T-helper 17 cell (primary cell): ENCODE measurements at regions not wholly inside any gene's neighbourhood (a gene's known extent, or its start where the extent isn't known, plus 50 kb on each side); places are given as distances from the start of the nearest gene placed in this dataset.

ENCODE experiments used
- ATAC-seq: fragments of 150-1000 bp; cut with Tn5 transposase; 2 replicates; pipeline ENCODE4 v1.10.0; 2021; ENCODE audit warnings: mild to moderate bottlenecking, moderate library complexity
- DNase-seq, 3 donors: peaks; one replicate each; pipeline versions ENCODE4 v3.0.0 to v3.0.0-alpha.2; 2020 to 2021
- H3K9me3 ChIP-seq: one replicate; pipeline ENCODE4 v1.7.0; 2013; ENCODE audit warnings: low read length, mild to moderate bottlenecking; ENCODE audit not compliant: control insufficient read depth, poor library complexity, severe bottlenecking
- H3K27ac Mint-ChIP-seq: one replicate; pipeline ENCODE4 v1.8.0; 2022; ENCODE audit warnings: mild to moderate bottlenecking, moderate library complexity, mixed read lengths
- H3K27me3 Mint-ChIP-seq: one replicate; pipeline ENCODE4 v1.8.0; 2022; ENCODE audit warnings: mixed read lengths
- H3K36me3 Mint-ChIP-seq: one replicate; pipeline ENCODE4 v1.8.0; 2022; ENCODE audit warnings: low read depth, mixed read lengths
- H3K4me1 Mint-ChIP-seq: one replicate; pipeline ENCODE4 v1.8.0; 2022; ENCODE audit warnings: mild to moderate bottlenecking, mixed read lengths
- H3K4me3 Mint-ChIP-seq: one replicate; pipeline ENCODE4 v1.8.0; 2022; ENCODE audit warnings: mild to moderate bottlenecking, moderate library complexity, mixed read lengths

GRCh38 chr7:96638669-96639068, 71.0 kb downstream of the SEM1 start:
- H3K4me3 Mint-ChIP-seq = no peak overlapping the region
- no peak for ATAC-seq
- H3K9me3 ChIP-seq = no peaks in the 10 kb centered on the region

GRCh38 chr7:96637522-96637921, 72.1 kb downstream of the SEM1 start:
- H3K9me3 ChIP-seq = no peaks in the 10 kb centered on the region
- DNase-seq = no peak
- Mint-ChIP-seq H3K4me1 (no peaks in the 10 kb centered on the region), H3K27ac (no peak overlapping the region), H3K4me3 (no peak overlapping the region), H3K36me3 (peaks cover 3% of the 10 kb centered on the region), H3K27me3 (no peaks in the 10 kb centered on the region)
- ATAC-seq = no peak

More at GRCh38 chr7:96638669-96639068, 71.0 kb downstream of the SEM1 start:
- no peak for DNase-seq
- Mint-ChIP-seq H3K4me1 (no peaks in the 10 kb centered on the region), H3K36me3 (peaks cover 3% of the 10 kb centered on the region), H3K27me3 (no peaks in the 10 kb centered on the region), H3K27ac (no peak overlapping the region)

- peaks cover 3% of the 10 kb centered on the region for H3K36me3 Mint-ChIP-seq
- no peaks in the 10 kb centered on the region for H3K9me3 ChIP-seq
- H3K27me3 Mint-ChIP-seq = no peaks in the 10 kb centered on the region
- DNase-seq (no peak), ATAC-seq (no peak)
- no peak overlapping the region for H3K27ac Mint-ChIP-seq
- H3K4me3 Mint-ChIP-seq = no peak overlapping the region
- H3K4me1 Mint-ChIP-seq = no peaks in the 10 kb centered on the region
Measured at GRCh38 chr7:96636979-96637378, 72.7 kb downstream of the SEM1 start.

GRCh38 chr7:96636342-96636860, 73.2 kb downstream of the SEM1 start:
- no peak for ATAC-seq
- Mint-ChIP-seq H3K27me3 (no peaks in the 10 kb centered on the region), H3K4me3 (no peak overlapping the region), H3K27ac (no peak overlapping the region), H3K4me1 (no peaks in the 10 kb centered on the region), H3K36me3 (peaks cover 3% of the 10 kb centered on the region)
- DNase-seq = no peak
- no peaks in the 10 kb centered on the region for H3K9me3 ChIP-seq

- H3K9me3 ChIP-seq = no peaks in the 10 kb centered on the region
- ATAC-seq (no peak), DNase-seq (no peak)
- H3K4me3 Mint-ChIP-seq = no peak overlapping the region
- no peaks in the 10 kb centered on the region for H3K27me3 Mint-ChIP-seq
- peaks cover 2% of the 10 kb centered on the region for H3K36me3 Mint-ChIP-seq
- H3K4me1 Mint-ChIP-seq = no peaks in the 10 kb centered on the region
- no peak overlapping the region for H3K27ac Mint-ChIP-seq
Measured at GRCh38 chr7:96629884-96630283, 79.8 kb downstream of the SEM1 start.

- H3K4me3 Mint-ChIP-seq = no peak overlapping the region
- DNase-seq = no peak
- no peak overlapping the region for H3K27ac Mint-ChIP-seq
- no peak for ATAC-seq
- H3K36me3 Mint-ChIP-seq = no peaks in the 10 kb centered on the region
- H3K27me3 Mint-ChIP-seq = no peaks in the 10 kb centered on the region
- H3K9me3 ChIP-seq = no peaks in the 10 kb centered on the region
- H3K4me1 Mint-ChIP-seq = no peaks in the 10 kb centered on the region
Measured at GRCh38 chr7:96624954-96625353, 84.7 kb downstream of the SEM1 start.

- no peak for DNase-seq
- Mint-ChIP-seq H3K4me3 (no peak overlapping the region), H3K36me3 (no peaks in the 10 kb centered on the region), H3K27ac (no peak overlapping the region), H3K4me1 (no peaks in the 10 kb centered on the region), H3K27me3 (no peaks in the 10 kb centered on the region)
- no peak for ATAC-seq
- no peaks in the 10 kb centered on the region for H3K9me3 ChIP-seq
Measured at GRCh38 chr7:96621932-96622331, 87.7 kb downstream of the SEM1 start.

GRCh38 chr7:96614154-96614867, 95.3 kb downstream of the SEM1 start:
- ATAC-seq = no peak
- H3K36me3 Mint-ChIP-seq = no peaks in the 10 kb centered on the region

GRCh38 chr7:96612034-96612433, 97.6 kb downstream of the SEM1 start:
- H3K4me1 Mint-ChIP-seq = no peaks in the 10 kb centered on the region
- no peaks in the 10 kb centered on the region for H3K36me3 Mint-ChIP-seq

More at GRCh38 chr7:96614154-96614867, 95.3 kb downstream of the SEM1 start:
- no peaks in the 10 kb centered on the region for H3K27me3 Mint-ChIP-seq
- no peak overlapping the region for H3K4me3 Mint-ChIP-seq
- H3K9me3 ChIP-seq = no peaks in the 10 kb centered on the region
- no peaks in the 10 kb centered on the region for H3K4me1 Mint-ChIP-seq
- no peak for DNase-seq
- H3K27ac Mint-ChIP-seq = no peak overlapping the region

GRCh38 chr7:96605045-96605716, 104.5 kb downstream of the SEM1 start:
- Mint-ChIP-seq H3K27me3 (peaks cover 11% of the 10 kb centered on the region), H3K27ac (no peak overlapping the region), H3K4me3 (no peak overlapping the region), H3K4me1 (no peaks in the 10 kb centered on the region), H3K36me3 (peaks cover 3% of the 10 kb centered on the region)
- DNase-seq (no peak), ATAC-seq (no peak)
- no peaks in the 10 kb centered on the region for H3K9me3 ChIP-seq

More at GRCh38 chr7:96612034-96612433, 97.6 kb downstream of the SEM1 start:
- H3K27me3 Mint-ChIP-seq = peaks cover 4% of the 10 kb centered on the region
- H3K4me3 Mint-ChIP-seq = no peak overlapping the region
- no peak for ATAC-seq
- H3K27ac Mint-ChIP-seq = no peak overlapping the region
- H3K9me3 ChIP-seq = no peaks in the 10 kb centered on the region
- no peak for DNase-seq

- H3K36me3 Mint-ChIP-seq = peaks cover 5% of the 10 kb centered on the region
Measured at GRCh38 chr7:96599288-96599936, 110.2 kb downstream of the SEM1 start.

GRCh38 chr7:96598421-96598820, 111.2 kb downstream of the SEM1 start:
- DNase-seq (no peak), ATAC-seq (no peak)
- H3K36me3 Mint-ChIP-seq = peaks cover 5% of the 10 kb centered on the region
- peaks cover 27% of the 10 kb centered on the region for H3K27me3 Mint-ChIP-seq
- H3K4me1 Mint-ChIP-seq = no peaks in the 10 kb centered on the region
- no peak overlapping the region for H3K27ac Mint-ChIP-seq
- H3K9me3 ChIP-seq = no peaks in the 10 kb centered on the region
- no peak overlapping the region for H3K4me3 Mint-ChIP-seq

More at GRCh38 chr7:96599288-96599936, 110.2 kb downstream of the SEM1 start:
- H3K27ac Mint-ChIP-seq = no peak overlapping the region
- DNase-seq = no peak
- H3K27me3 Mint-ChIP-seq = peaks cover 27% of the 10 kb centered on the region
- H3K9me3 ChIP-seq = no peaks in the 10 kb centered on the region
- no peak overlapping the region for H3K4me3 Mint-ChIP-seq
- no peaks in the 10 kb centered on the region for H3K4me1 Mint-ChIP-seq
- ATAC-seq = no peak

GRCh38 chr7:96596120-96596826, 113.4 kb downstream of the SEM1 start:
- DNase-seq = no peak
- no peaks in the 10 kb centered on the region for H3K4me1 Mint-ChIP-seq
- no peak for ATAC-seq
- H3K4me3 Mint-ChIP-seq = no peak overlapping the region
- no peaks in the 10 kb centered on the region for H3K9me3 ChIP-seq
- peaks cover 30% of the 10 kb centered on the region for H3K27me3 Mint-ChIP-seq
- peaks cover 2% of the 10 kb centered on the region for H3K36me3 Mint-ChIP-seq
- H3K27ac Mint-ChIP-seq = no peak overlapping the region
